Kidney (tissue), 13 donors: ENCODE measurements at regions not wholly inside any gene's neighbourhood (a gene's known extent, or its start where the extent isn't known, plus 50 kb on each side); places are given as distances from the start of the nearest gene placed in this dataset.
A peak's percentile ranks its signal among the peaks of the same experiment; 100 is the strongest.

Source experiments
- DNase-seq, 5 donors: peaks; one replicate each; pipeline ENCODE4 v3.0.0-alpha.2; 2013 to 2020
- FAIRE-seq: peaks from 2 replicates; lab custom pipeline; 2012; peaks lifted over from hg19 to GRCh38; lab: Jason Lieb, UNC
- H3K27ac ChIP-seq, 2 donors: one replicate each; pipeline ENCODE4 v1.7.0; 2013; ENCODE audit warnings: low read depth in 2 of 2, low read length in 2 of 2, inconsistent platforms in 1 of 2
- H3K27me3 ChIP-seq: one replicate; pipeline ENCODE4 v1.7.1; 2013; ENCODE audit warnings: low read length, inconsistent platforms; ENCODE audit not compliant: control insufficient read depth, insufficient read depth
- H3K36me3 ChIP-seq, 3 donors: one replicate each; pipeline versions ENCODE4 v1.7.0 to v1.7.1; 2013; ENCODE audit warnings: low read length in 3 of 3, control low read depth in 1 of 3, inconsistent platforms in 1 of 3; ENCODE audit not compliant: insufficient read depth in 3 of 3, control insufficient read depth in 2 of 3
- H3K4me1 ChIP-seq, 3 donors: one replicate each; pipeline versions ENCODE4 v1.7.0 to v1.7.1; 2013; ENCODE audit warnings: low read length in 3 of 3, inconsistent platforms in 1 of 3, low read depth in 1 of 3; ENCODE audit not compliant: control insufficient read depth in 2 of 3, insufficient read depth in 2 of 3
- H3K4me3 ChIP-seq, 3 donors: one replicate each; pipeline versions ENCODE4 v1.7.0 to v1.8.1; 2013; ENCODE audit warnings: low read length in 3 of 3, control low read depth in 1 of 3, inconsistent platforms in 1 of 3
- H3K9ac ChIP-seq, 3 donors: one replicate each; pipeline versions ENCODE4 v1.7.0 to v1.7.1; 2013; ENCODE audit warnings: low read length in 3 of 3, control low read depth in 1 of 3, inconsistent platforms in 1 of 3
- H3K9me3 ChIP-seq, 3 donors: one replicate each; pipeline versions ENCODE4 v1.7.0 to v1.7.1; 2013; ENCODE audit warnings: low read length in 3 of 3, control low read depth in 1 of 3, inconsistent platforms in 1 of 3; ENCODE audit not compliant: control insufficient read depth in 2 of 3, insufficient read depth in 1 of 3
- intact Hi-C: fragments of 100-400 bp; cut with DNase I; formaldehyde crosslinking; loops from one replicate; pipeline ENCODE4 v1.11.1; 2022
- TF ChIP-seq, protein P1 (sequence below): IDR thresholded peaks from 3 replicates; pipeline ENCODE4 v1.5.1; 2012; ENCODE audit warnings: mild to moderate bottlenecking, moderate library complexity, borderline replicate concordance; ENCODE audit not compliant: insufficient read depth; ENCODE audit errors: extremely low read depth
- donor health status: control.
- donor health status: control.
- donor health status: control.
- donor health status: control.
- donor health status: control.
- donor health status: DM: yes; HTN: yes; CAD: no.
- donor health status: Normal renal cell carcinoma (clear cell type).

DNA sequence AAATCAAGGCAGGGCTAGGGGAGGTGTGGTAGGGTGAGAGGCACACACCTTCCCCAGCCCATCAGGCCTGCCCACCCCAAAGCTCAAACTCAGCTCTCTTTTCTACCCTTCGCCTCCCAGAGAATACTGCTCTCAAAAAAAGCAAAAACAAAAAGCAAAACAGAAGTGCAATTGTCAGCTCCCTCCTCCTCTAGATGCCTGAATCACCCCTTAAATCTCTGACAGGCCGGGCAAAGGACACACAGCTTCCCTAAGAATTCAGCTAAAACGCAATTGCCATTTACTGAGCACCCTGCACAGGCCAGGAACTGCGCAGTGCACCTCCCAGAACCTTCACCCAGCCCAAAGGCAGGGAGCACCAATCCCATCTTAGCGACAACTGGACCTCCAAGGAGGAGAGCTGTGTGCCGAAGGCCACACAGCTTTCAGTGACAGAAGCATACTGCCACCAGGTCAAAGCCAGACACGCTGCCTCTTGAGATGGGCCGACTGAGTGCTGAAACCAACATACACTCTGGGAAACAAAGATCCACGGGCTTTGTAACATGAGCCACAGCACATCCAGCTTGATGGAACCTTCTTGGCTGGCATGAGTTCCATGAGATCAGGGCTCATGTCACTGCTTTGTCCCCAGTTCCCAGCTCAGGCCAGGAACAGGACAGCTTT is 53.4 kb upstream of the STXBP1 start:
- H3K36me3 ChIP-seq, result peaks cover 0 to 8% (median 0%) of the 10 kb centered on the region in 3 donors
- TF ChIP-seq, protein P1, sequence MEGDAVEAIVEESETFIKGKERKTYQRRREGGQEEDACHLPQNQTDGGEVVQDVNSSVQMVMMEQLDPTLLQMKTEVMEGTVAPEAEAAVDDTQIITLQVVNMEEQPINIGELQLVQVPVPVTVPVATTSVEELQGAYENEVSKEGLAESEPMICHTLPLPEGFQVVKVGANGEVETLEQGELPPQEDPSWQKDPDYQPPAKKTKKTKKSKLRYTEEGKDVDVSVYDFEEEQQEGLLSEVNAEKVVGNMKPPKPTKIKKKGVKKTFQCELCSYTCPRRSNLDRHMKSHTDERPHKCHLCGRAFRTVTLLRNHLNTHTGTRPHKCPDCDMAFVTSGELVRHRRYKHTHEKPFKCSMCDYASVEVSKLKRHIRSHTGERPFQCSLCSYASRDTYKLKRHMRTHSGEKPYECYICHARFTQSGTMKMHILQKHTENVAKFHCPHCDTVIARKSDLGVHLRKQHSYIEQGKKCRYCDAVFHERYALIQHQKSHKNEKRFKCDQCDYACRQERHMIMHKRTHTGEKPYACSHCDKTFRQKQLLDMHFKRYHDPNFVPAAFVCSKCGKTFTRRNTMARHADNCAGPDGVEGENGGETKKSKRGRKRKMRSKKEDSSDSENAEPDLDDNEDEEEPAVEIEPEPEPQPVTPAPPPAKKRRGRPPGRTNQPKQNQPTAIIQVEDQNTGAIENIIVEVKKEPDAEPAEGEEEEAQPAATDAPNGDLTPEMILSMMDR, result no peak
- H3K4me3 ChIP-seq, result no peak overlapping the region
- peaks cover 4 to 57% (median 38%) of the 10 kb centered on the region in 3 donors for H3K4me1 ChIP-seq
- intact Hi-C loops, result no loop called here
- DNase-seq (no peak), FAIRE-seq (no peak)
- H3K27ac ChIP-seq, result peak overlapping the region; percentile 16 to 40
- no peaks in the 10 kb centered on the region for H3K9me3 ChIP-seq
- H3K9ac ChIP-seq, result no peak overlapping the region
- no peaks in the 10 kb centered on the region for H3K27me3 ChIP-seq

DNA sequence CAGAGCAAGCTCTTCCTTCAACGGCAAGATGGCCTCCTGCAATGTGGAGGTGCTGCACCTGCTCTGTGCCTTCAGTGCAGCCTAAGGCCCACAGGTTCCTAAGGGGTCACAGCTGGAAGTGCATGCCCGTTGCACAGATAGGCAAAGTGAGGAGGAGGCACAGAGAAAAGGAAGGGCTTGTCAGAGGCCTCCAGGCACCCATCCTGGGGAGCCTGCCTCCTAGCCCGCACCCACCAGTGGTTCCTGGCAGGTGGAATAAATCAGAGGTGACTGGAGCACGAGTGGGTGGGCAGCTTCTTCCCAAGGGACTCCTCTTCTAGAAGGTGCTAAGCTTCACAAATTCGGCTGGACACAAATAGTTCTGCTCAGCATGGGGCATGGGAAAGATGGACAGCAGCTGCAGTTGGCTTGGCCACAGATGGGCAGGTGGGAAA is 52.8 kb upstream of the STXBP1 start:
- Histone ChIP-seq H3K9me3 (no peaks in the 10 kb centered on the region), H3K4me3 (no peak overlapping the region), H3K36me3 (peaks cover 0 to 8% (median 0%) of the 10 kb centered on the region in 3 donors), H3K9ac (no peak overlapping the region), H3K27me3 (no peaks in the 10 kb centered on the region), H3K4me1 (peaks cover 4 to 57% (median 38%) of the 10 kb centered on the region in 3 donors), H3K27ac (no peak overlapping the region)
- intact Hi-C loops, result no loop called here
- TF ChIP-seq, protein P1, result no peak
- FAIRE-seq, result no peak
- peak in 1 of 5 donors; percentile 35 for DNase-seq

DNA sequence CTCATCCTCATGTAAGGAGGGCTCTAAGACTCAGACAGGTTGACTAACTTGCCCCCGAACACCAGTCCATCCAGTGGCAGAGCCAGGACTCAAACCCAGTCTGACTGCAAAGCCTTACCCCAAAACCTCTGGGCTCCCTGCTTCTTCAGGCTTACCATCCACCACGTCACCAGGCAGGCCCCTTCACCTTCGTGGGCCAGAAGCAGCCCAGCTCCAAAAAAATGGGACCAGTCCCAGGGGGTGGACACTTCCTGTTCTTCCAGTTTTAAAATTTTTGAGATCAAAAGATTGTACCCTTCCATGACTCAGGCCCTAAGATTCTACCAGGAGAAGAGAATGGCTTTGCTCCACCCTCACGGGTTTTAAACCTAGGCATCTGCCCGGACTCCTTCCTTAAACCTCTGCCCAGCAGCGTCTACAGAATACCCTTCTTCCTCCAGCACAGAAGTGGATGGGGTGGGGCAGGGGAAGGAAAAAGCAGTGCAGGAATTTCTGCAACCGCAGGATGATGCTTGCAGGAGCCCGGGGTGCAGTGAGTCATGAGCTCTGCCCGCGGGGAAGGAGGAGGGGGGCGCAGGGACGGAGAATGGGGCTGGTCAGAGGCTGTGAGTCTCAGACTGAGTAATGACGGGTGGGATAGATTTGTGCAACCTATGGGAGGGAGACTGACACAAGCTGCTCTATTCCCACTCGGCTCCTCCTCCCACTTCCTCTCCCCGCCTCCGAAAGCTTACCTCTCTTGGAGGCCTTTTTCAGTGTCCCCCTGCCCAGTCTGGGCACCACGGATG is 50.4 kb upstream of the STXBP1 start:
- peak overlapping the region in 1 of 3 donors; percentile 65 for H3K9ac ChIP-seq
- DNase-seq (peak in 3 of 5 donors; percentile 43 to 96 (median 45)), FAIRE-seq (no peak)
- peaks cover 0 to 8% (median 0%) of the 10 kb centered on the region in 3 donors for H3K36me3 ChIP-seq
- H3K27me3 ChIP-seq, result no peaks in the 10 kb centered on the region
- H3K9me3 ChIP-seq, result no peaks in the 10 kb centered on the region
- H3K27ac ChIP-seq, result peak overlapping the region; percentile 87 to 92
- intact Hi-C loops, result no loop called here
- peaks cover 4 to 45% (median 29%) of the 10 kb centered on the region in 3 donors for H3K4me1 ChIP-seq
- TF ChIP-seq, protein P1, result no peak
- no peak overlapping the region for H3K4me3 ChIP-seq
